Lower leg skin (tissue), 3 donors: ENCODE measurements at regions not wholly inside any gene's neighbourhood (a gene's known extent, or its start where the extent isn't known, plus 50 kb on each side); places are given as distances from the start of the nearest gene placed in this dataset.

Source experiments
- POLR2A ChIP-seq, 2 donors: fragments of 450-650 bp; IDR thresholded peaks; one replicate each; pipeline ENCODE4 v1.6.1; 2016 to 2017; ENCODE audit warnings: antibody characterized with exemption in 2 of 2, mild to moderate bottlenecking in 1 of 2, moderate library complexity in 1 of 2
- TF ChIP-seq, protein P1 (sequence below), 3 donors: fragments of 450-650 bp; IDR thresholded peaks; one replicate each; pipeline ENCODE4 v1.5.1; 2016; ENCODE audit warnings: antibody characterized with exemption in 3 of 3, mild to moderate bottlenecking in 3 of 3, moderate library complexity in 2 of 3

DNA sequence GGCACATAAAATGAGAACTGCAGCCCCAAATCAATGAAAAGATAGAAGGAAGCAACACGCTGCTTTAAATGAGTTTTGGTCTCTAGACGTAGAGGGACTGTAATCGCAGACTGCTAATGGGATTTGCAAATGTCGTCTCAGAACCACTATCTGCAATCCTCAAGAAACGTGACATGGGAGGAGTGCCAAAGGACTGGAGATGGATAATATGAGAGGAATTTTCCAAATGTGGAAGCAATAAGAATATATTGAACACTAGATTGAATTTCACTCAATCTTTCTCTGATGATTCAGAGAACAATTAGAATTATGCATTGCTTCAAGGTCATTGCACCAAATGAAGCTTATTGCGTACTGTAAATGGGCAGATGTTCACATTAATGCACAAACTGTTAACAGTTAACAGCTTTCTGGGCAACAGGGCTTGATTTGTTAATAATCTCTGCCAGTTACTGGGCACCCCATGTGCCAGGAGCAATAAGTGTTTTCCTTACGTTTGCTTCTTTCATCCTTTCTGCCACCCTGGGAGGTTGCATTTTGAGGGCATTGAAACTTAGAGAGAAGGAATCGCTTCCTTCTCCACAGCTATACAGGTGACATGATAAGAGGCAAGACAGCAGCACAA, 62.8 kb upstream of the WASF3 start:
- TF ChIP-seq POLR2A (IDR thresholded peaks at IDR 0.05): no peak
- TF ChIP-seq, protein P1, sequence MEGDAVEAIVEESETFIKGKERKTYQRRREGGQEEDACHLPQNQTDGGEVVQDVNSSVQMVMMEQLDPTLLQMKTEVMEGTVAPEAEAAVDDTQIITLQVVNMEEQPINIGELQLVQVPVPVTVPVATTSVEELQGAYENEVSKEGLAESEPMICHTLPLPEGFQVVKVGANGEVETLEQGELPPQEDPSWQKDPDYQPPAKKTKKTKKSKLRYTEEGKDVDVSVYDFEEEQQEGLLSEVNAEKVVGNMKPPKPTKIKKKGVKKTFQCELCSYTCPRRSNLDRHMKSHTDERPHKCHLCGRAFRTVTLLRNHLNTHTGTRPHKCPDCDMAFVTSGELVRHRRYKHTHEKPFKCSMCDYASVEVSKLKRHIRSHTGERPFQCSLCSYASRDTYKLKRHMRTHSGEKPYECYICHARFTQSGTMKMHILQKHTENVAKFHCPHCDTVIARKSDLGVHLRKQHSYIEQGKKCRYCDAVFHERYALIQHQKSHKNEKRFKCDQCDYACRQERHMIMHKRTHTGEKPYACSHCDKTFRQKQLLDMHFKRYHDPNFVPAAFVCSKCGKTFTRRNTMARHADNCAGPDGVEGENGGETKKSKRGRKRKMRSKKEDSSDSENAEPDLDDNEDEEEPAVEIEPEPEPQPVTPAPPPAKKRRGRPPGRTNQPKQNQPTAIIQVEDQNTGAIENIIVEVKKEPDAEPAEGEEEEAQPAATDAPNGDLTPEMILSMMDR (IDR thresholded peaks at IDR 0.05): no peak
